ENCODE measurements at regions not wholly inside any gene's neighbourhood (a gene's known extent, or its start where the extent isn't known, plus 50 kb on each side); places are given as distances from the start of the nearest gene placed in this dataset.

GRCh38 chr13:108478179-108478578, 151.2 kb upstream of the MYO16 start:
- no peak overlapping the region for H3K27ac Mint-ChIP-seq (ENCODE audit: low read depth, unreplicated experiment)
- no peak overlapping the region for H3K4me3 Mint-ChIP-seq (ENCODE audit: unreplicated experiment)
- ChIA-PET POLR2A (no interaction called here), CTCF (no interaction called here)
- H3K4me1 Mint-ChIP-seq (ENCODE audit: insufficient read depth, unreplicated experiment): no peaks in the 10 kb centered on the region
- no peak for TF ChIP-seq CTCF (IDR thresholded peaks at IDR 0.05; ENCODE audit: unreplicated experiment)
- H3K36me3 Mint-ChIP-seq (ENCODE audit: insufficient read depth, unreplicated experiment): no peaks in the 10 kb centered on the region
- H3K9me3 Mint-ChIP-seq (ENCODE audit: unreplicated experiment): no peaks in the 10 kb centered on the region
- intact Hi-C loops (cut with micrococcal nuclease): no loop called here
- no TSS peak for BruUV-seq (replicated peaks)
- no peak for DNase-seq (ENCODE audit: unreplicated experiment)
- peaks cover 36% of the 10 kb centered on the region for H3K27me3 Mint-ChIP-seq (ENCODE audit: insufficient read depth, unreplicated experiment)

GRCh38 chr13:108483981-108484380, 145.4 kb upstream of the MYO16 start:
- Mint-ChIP-seq H3K9me3 (ENCODE audit: unreplicated experiment) (no peaks in the 10 kb centered on the region), H3K36me3 (ENCODE audit: insufficient read depth, unreplicated experiment) (no peaks in the 10 kb centered on the region), H3K4me1 (ENCODE audit: insufficient read depth, unreplicated experiment) (no peaks in the 10 kb centered on the region), H3K27me3 (ENCODE audit: insufficient read depth, unreplicated experiment) (peaks cover 24% of the 10 kb centered on the region), H3K4me3 (ENCODE audit: unreplicated experiment) (no peak overlapping the region), H3K27ac (ENCODE audit: low read depth, unreplicated experiment) (no peak overlapping the region)
- TF ChIP-seq CTCF (IDR thresholded peaks at IDR 0.05; ENCODE audit: unreplicated experiment): no peak
- no TSS peak for BruUV-seq (replicated peaks)
- ChIA-PET CTCF (interaction anchor here (0.7 kb wide), 1 partner anchor 14 kb away, joined by 3 read pairs; no protein-coding TSS in a partner anchor), POLR2A (no interaction called here)
- intact Hi-C loops (cut with micrococcal nuclease): no loop called here
- no peak for DNase-seq (ENCODE audit: unreplicated experiment)

- DNase-seq (ENCODE audit: unreplicated experiment): no peak
- H3K4me1 Mint-ChIP-seq (ENCODE audit: insufficient read depth, unreplicated experiment): no peaks in the 10 kb centered on the region
- intact Hi-C loops (cut with micrococcal nuclease): no loop called here
- peaks cover 28% of the 10 kb centered on the region for H3K27me3 Mint-ChIP-seq (ENCODE audit: insufficient read depth, unreplicated experiment)
- H3K4me3 Mint-ChIP-seq (ENCODE audit: unreplicated experiment): no peak overlapping the region
- TF ChIP-seq CTCF (IDR thresholded peaks at IDR 0.05; ENCODE audit: unreplicated experiment): no peak
- no TSS peak for BruUV-seq (replicated peaks)
- no peaks in the 10 kb centered on the region for H3K9me3 Mint-ChIP-seq (ENCODE audit: unreplicated experiment)
- H3K27ac Mint-ChIP-seq (ENCODE audit: low read depth, unreplicated experiment): no peak overlapping the region
- POLR2A ChIA-PET: no interaction called here
- CTCF ChIA-PET: no interaction called here
- no peaks in the 10 kb centered on the region for H3K36me3 Mint-ChIP-seq (ENCODE audit: insufficient read depth, unreplicated experiment)
Measured at GRCh38 chr13:108486096-108486495, 143.3 kb upstream of the MYO16 start.

- no peak overlapping the region for H3K27ac Mint-ChIP-seq (ENCODE audit: low read depth, unreplicated experiment)
- TF ChIP-seq CTCF (IDR thresholded peaks at IDR 0.05; ENCODE audit: unreplicated experiment): no peak
- no peak overlapping the region for H3K4me3 Mint-ChIP-seq (ENCODE audit: unreplicated experiment)
- POLR2A ChIA-PET: no interaction called here
- no peaks in the 10 kb centered on the region for H3K36me3 Mint-ChIP-seq (ENCODE audit: insufficient read depth, unreplicated experiment)
- intact Hi-C loops (cut with micrococcal nuclease): no loop called here
- peaks cover 38% of the 10 kb centered on the region for H3K27me3 Mint-ChIP-seq (ENCODE audit: insufficient read depth, unreplicated experiment)
- BruUV-seq (replicated peaks): no TSS peak
- no peaks in the 10 kb centered on the region for H3K9me3 Mint-ChIP-seq (ENCODE audit: unreplicated experiment)
- H3K4me1 Mint-ChIP-seq (ENCODE audit: insufficient read depth, unreplicated experiment): peaks cover 6% of the 10 kb centered on the region
- CTCF ChIA-PET: interaction anchor here (0.7 kb wide), 2 partner anchors 516 to 1587 kb away, joined by 3 read pairs; no protein-coding TSS in a partner anchor
- DNase-seq (ENCODE audit: unreplicated experiment): no peak
Measured at GRCh38 chr13:108494991-108495645, 134.3 kb upstream of the MYO16 start.
